Testis (tissue), 2 donors: ENCODE measurements at regions not wholly inside any gene's neighbourhood (a gene's known extent, or its start where the extent isn't known, plus 50 kb on each side); places are given as distances from the start of the nearest gene placed in this dataset.
A peak's percentile ranks its signal among the peaks of the same experiment; 100 is the strongest.

ENCODE experiments used
- DNase-seq: peaks from one replicate; pipeline ENCODE4 v3.0.0-alpha.2; 2019
- H3K27ac ChIP-seq, 2 donors: fragments of 200-600 bp; sonication (generic); one replicate each; pipeline ENCODE4 v1.5.1; 2019
- H3K27me3 ChIP-seq: fragments of 200-600 bp; sonication (generic); one replicate; pipeline ENCODE4 v1.5.1; 2019
- H3K36me3 ChIP-seq: fragments of 200-600 bp; sonication (generic); one replicate; pipeline ENCODE4 v1.5.1; 2017; ENCODE audit warnings: low read depth; ENCODE audit errors: missing control alignments
- H3K4me1 ChIP-seq: fragments of 200-600 bp; sonication (generic); one replicate; pipeline ENCODE4 v1.5.1; 2019
- H3K4me3 ChIP-seq, 2 donors: fragments of 200-600 bp; sonication (generic); one replicate each; pipeline ENCODE4 v1.5.1; 2017 to 2019
- H3K9me3 ChIP-seq: fragments of 200-600 bp; sonication (generic); one replicate; pipeline ENCODE4 v1.5.1; 2017
- POLR2A ChIP-seq: fragments of 450-650 bp; IDR thresholded peaks from one replicate; pipeline ENCODE4 v1.6.1; 2017; ENCODE audit warnings: antibody characterized with exemption, mild to moderate bottlenecking, moderate library complexity
- WGBS, 2 donors: methylation state at CpG; one replicate each; pipeline ENCODE4 v1.1.5; 2018; 5-methylcytosine and 5-hydroxymethylcytosine counted together
- intact Hi-C: fragments of 100-400 bp; cut with DNase I; formaldehyde crosslinking; loops from one replicate; pipeline ENCODE4 v1.15.1; 2023; ENCODE audit warnings: low total_unique reads
- TF ChIP-seq, protein P1 (sequence below), 3 experiments: fragments of 450-650 bp in 2 of 3; fragments of 200-600 bp in 1 of 3; sonication (generic) in 1 of 3; IDR thresholded peaks; one replicate each; pipeline ENCODE4 v1.5.1; 2016 to 2019; ENCODE audit warnings: antibody characterized with exemption in 3 of 3, mild to moderate bottlenecking in 2 of 3, moderate library complexity in 1 of 3

DNA sequence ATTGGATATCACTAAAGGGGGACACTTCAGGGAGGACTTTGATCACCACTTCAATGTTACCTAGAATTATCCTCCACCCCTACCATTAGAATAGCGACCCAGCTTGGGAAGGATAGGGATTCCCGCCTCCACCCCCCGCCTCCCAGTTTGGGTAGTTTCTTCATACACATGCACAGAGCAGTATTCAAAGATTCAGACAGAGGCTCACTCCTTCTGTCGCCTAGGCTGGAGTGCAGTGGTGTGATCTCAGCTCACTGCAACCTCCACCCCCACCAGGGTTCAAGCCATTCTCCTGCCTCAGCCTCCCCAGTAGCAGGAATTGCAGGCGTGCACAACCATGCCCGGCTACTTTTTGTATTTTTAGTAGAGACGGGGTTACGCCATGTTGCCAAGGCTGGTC, 1166.1 kb downstream of the TYW1 start:
- no peak for TF ChIP-seq POLR2A
- TF ChIP-seq, protein P1, sequence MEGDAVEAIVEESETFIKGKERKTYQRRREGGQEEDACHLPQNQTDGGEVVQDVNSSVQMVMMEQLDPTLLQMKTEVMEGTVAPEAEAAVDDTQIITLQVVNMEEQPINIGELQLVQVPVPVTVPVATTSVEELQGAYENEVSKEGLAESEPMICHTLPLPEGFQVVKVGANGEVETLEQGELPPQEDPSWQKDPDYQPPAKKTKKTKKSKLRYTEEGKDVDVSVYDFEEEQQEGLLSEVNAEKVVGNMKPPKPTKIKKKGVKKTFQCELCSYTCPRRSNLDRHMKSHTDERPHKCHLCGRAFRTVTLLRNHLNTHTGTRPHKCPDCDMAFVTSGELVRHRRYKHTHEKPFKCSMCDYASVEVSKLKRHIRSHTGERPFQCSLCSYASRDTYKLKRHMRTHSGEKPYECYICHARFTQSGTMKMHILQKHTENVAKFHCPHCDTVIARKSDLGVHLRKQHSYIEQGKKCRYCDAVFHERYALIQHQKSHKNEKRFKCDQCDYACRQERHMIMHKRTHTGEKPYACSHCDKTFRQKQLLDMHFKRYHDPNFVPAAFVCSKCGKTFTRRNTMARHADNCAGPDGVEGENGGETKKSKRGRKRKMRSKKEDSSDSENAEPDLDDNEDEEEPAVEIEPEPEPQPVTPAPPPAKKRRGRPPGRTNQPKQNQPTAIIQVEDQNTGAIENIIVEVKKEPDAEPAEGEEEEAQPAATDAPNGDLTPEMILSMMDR (IDR thresholded peaks at IDR 0.05) = no peak
- 89 to 91% methylated on average over 8 of the region's 8 CpGs for WGBS, 2 donors
- H3K9me3 ChIP-seq = no peaks in the 10 kb centered on the region
- DNase-seq = no peak
- intact Hi-C loops = no loop called here
- no peak overlapping the region for H3K27ac ChIP-seq
- no peaks in the 10 kb centered on the region for H3K4me1 ChIP-seq
- no peak overlapping the region for H3K4me3 ChIP-seq
- no peaks in the 10 kb centered on the region for H3K36me3 ChIP-seq
- H3K27me3 ChIP-seq = no peaks in the 10 kb centered on the region

DNA sequence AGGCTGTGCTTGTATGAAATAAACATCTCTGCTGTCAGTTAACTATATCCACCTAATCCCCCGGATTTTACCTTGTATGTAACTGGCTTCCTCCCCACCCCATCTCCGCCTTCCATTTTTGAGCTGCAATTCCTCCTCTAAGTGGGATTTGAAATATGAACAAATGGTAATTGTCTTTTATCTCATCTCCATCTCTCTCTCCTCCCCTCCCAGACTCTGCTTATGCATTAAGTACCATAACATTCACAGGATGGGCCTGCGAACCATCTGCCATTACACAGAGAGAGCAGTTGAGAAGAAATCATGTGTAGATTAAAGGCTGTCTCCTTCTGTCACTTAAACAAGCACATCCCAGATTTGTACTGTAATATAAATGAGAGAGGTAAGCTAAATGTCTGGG, 1169.9 kb downstream of the TYW1 start:
- 37 to 43% methylated on average over 3 of the region's 3 CpGs for WGBS, 2 donors
- DNase-seq = no peak
- H3K27ac ChIP-seq = no peak overlapping the region
- intact Hi-C loops = no loop called here
- no peak for TF ChIP-seq POLR2A
- TF ChIP-seq, protein P1 (IDR thresholded peaks at IDR 0.05) = no peak
- H3K4me3 ChIP-seq = no peak overlapping the region
- H3K4me1 ChIP-seq = no peaks in the 10 kb centered on the region
- no peaks in the 10 kb centered on the region for H3K27me3 ChIP-seq
- H3K36me3 ChIP-seq = no peaks in the 10 kb centered on the region
- H3K9me3 ChIP-seq = no peaks in the 10 kb centered on the region

DNA sequence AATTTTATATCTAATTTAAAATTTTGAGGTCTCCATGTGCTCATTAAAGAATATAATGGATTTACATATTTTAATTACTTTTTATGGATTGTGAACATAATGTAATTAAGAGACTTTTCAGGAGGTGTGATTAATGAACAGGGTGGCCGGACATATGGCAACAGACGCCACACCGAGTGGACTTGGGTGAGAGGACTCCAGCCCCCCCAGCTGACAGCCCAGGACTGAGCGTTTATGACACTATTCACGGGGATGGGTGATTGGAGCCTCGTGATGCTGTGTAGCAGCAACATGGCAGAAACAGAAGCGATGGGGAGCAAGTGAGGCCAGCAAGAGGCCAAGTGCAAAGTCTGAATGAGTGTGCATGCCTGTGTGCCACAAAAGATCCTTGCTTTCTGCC, 1176.9 kb downstream of the TYW1 start:
- 72 to 79% methylated on average over 7 of the region's 7 CpGs for WGBS, 2 donors
- intact Hi-C loops = no loop called here
- H3K4me1 ChIP-seq = no peaks in the 10 kb centered on the region
- H3K4me3 ChIP-seq = no peak overlapping the region
- H3K9me3 ChIP-seq = no peaks in the 10 kb centered on the region
- no peaks in the 10 kb centered on the region for H3K36me3 ChIP-seq
- TF ChIP-seq, protein P1 (IDR thresholded peaks at IDR 0.05) = no peak
- TF ChIP-seq POLR2A = no peak
- H3K27me3 ChIP-seq = no peaks in the 10 kb centered on the region
- no peak for DNase-seq
- no peak overlapping the region for H3K27ac ChIP-seq

DNA sequence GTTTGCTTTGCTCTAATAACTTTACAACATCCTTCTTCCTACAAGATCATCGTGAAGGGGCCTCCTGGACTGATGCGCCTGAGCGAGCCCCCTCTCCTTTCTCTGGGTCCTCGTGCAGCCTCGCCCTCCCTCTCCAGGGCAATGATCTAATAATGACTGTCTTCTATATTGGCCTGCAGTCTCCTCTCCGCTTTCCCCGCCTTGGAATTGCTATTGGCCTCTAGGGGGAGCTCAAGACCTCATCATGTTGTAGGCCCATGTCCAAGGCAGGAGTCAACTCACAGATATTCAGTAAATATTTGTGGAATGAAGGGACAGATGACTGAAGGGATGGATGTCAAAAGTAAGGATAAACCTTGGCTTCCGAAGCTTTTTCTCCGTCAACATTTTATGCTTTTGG, 1180.3 kb downstream of the TYW1 start:
- no peaks in the 10 kb centered on the region for H3K4me1 ChIP-seq
- no peaks in the 10 kb centered on the region for H3K9me3 ChIP-seq
- whole genome bisulfite sequencing, 2 donors = 35 to 36% methylated on average over 9 of the region's 9 CpGs
- no peak for TF ChIP-seq POLR2A
- TF ChIP-seq, protein P1 (IDR thresholded peaks at IDR 0.05) = peak; percentile 46 to 78 (median 56)
- no peak overlapping the region for H3K27ac ChIP-seq
- no peaks in the 10 kb centered on the region for H3K36me3 ChIP-seq
- DNase-seq = peak; percentile 80
- no peak overlapping the region for H3K4me3 ChIP-seq
- H3K27me3 ChIP-seq = no peaks in the 10 kb centered on the region
- intact Hi-C loops = no loop called here

DNA sequence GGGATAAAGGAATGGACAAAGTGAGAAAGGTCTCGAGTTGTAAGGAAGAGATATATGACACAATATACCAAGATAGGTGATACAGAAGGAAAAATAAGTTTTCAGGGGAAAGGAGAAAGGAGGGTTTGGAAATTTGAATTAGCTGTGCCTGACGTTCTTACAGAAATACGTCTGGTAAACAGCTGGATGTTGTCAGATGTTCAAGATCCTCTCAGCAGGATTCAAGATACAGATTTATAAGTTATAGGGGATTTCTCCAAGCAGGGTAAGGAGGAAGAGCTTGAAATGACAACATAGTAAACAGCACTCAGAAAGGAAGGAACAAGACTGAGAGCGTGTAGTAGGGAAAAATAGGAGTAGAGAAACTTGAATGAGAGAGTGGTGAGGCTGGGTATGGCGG, 1184.1 kb downstream of the TYW1 start:
- WGBS, 2 donors = 75 to 82% methylated on average over 5 of the region's 5 CpGs
- no peak for DNase-seq
- no peaks in the 10 kb centered on the region for H3K9me3 ChIP-seq
- H3K27ac ChIP-seq = no peak overlapping the region
- H3K36me3 ChIP-seq = no peaks in the 10 kb centered on the region
- TF ChIP-seq POLR2A = no peak
- TF ChIP-seq, protein P1 (IDR thresholded peaks at IDR 0.05) = no peak
- no peak overlapping the region for H3K4me3 ChIP-seq
- intact Hi-C loops = no loop called here
- H3K4me1 ChIP-seq = no peaks in the 10 kb centered on the region
- no peaks in the 10 kb centered on the region for H3K27me3 ChIP-seq
